ENCODE measurements at regions not wholly inside any gene's neighbourhood (a gene's known extent, or its start where the extent isn't known, plus 50 kb on each side); places are given as distances from the start of the nearest gene placed in this dataset.

DNA sequence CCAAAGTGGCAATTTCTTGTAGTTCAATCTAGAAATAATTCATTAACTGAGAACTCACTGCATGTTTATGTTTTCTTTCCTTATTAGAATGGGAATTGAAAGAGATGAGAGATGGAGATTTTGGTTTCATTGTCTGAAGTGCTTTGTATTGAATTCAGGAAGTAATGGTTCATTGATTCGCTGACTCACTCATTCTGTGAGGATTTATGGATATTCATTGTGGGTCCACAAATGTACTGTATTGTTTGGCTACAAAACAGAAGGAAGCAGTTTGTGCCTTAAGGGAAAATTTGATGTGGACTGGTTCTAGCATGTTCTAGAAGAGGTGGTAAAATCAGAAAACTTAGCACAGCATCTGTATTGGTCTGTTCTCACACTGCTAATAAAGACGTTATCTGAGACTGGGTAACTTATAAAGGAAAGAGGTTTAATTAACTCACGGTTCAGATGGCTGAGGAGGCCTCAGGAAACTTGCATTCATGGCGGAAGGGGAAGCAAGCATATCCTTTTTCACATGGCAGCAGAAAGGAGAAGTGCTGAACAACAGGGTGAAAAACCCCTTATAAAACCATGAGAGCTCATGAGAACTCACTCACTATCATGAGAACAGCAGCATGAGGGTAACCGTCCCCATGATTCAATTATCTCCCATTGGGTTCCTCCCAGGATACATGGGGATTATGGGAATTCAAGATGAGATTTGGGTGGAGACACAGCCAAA is 132.3 kb upstream of the VCX3A start:
- DNase-seq: no peak
- Histone ChIP-seq H3K27me3 (no peaks in the 10 kb centered on the region), H3K4me1 (no peaks in the 10 kb centered on the region), H3K4me3 (ENCODE audit: low read depth, low read length) (no peak overlapping the region), H3K9me3 (no peaks in the 10 kb centered on the region), H3K36me3 (no peaks in the 10 kb centered on the region)
- TF ChIP-seq, protein P1, sequence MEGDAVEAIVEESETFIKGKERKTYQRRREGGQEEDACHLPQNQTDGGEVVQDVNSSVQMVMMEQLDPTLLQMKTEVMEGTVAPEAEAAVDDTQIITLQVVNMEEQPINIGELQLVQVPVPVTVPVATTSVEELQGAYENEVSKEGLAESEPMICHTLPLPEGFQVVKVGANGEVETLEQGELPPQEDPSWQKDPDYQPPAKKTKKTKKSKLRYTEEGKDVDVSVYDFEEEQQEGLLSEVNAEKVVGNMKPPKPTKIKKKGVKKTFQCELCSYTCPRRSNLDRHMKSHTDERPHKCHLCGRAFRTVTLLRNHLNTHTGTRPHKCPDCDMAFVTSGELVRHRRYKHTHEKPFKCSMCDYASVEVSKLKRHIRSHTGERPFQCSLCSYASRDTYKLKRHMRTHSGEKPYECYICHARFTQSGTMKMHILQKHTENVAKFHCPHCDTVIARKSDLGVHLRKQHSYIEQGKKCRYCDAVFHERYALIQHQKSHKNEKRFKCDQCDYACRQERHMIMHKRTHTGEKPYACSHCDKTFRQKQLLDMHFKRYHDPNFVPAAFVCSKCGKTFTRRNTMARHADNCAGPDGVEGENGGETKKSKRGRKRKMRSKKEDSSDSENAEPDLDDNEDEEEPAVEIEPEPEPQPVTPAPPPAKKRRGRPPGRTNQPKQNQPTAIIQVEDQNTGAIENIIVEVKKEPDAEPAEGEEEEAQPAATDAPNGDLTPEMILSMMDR (IDR thresholded peaks at IDR 0.05; ENCODE audit: low read depth, low read length): no peak

DNA sequence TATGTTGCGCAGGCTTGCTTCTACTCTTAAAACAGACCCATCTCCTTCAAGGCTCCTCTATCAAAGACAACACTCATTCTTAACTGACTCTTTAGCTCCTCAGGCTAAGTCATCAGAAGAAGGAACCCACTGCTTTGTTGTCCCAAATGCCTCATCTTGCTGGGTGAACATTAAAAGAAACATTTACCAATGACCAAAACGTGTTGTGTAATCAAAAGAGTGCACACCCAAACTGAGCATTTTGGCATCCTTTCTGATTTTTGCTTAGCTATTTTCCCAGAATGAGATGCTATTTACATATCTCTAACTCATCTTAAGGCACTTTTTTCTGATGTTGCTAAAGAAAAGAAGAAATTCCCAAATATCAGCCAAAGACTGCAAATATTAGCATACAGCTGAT is 131.7 kb upstream of the VCX3A start:
- Histone ChIP-seq H3K36me3 (no peaks in the 10 kb centered on the region), H3K9me3 (no peaks in the 10 kb centered on the region), H3K27me3 (no peaks in the 10 kb centered on the region), H3K4me3 (ENCODE audit: low read depth, low read length) (no peak overlapping the region), H3K4me1 (no peaks in the 10 kb centered on the region)
- TF ChIP-seq, protein P1 (IDR thresholded peaks at IDR 0.05; ENCODE audit: low read depth, low read length): no peak
- no peak for DNase-seq

DNA sequence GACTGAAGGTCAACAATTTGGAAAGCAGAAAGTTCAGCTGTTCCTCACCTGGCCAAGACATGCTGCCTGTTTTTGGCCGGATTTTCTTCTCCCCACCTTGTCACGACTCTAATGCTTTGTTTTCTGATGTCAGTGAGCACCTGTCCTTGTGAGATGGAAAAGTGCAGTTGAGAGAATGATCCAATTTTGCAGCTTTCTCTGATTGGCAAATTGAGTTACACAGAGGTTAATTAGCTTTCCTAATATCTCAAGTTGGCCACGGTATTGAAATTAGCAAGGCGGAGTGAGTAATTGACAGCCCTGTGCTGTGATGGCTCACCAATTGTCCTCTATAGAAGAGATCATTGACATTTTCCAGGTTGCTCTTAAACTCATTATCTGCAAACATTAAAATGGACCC is 126.8 kb upstream of the VCX3A start:
- DNase-seq: no peak
- H3K9me3 ChIP-seq: no peaks in the 10 kb centered on the region
- no peaks in the 10 kb centered on the region for H3K4me1 ChIP-seq
- H3K27me3 ChIP-seq: no peaks in the 10 kb centered on the region
- TF ChIP-seq, protein P1 (IDR thresholded peaks at IDR 0.05; ENCODE audit: low read depth, low read length): no peak
- no peaks in the 10 kb centered on the region for H3K36me3 ChIP-seq
- no peak overlapping the region for H3K4me3 ChIP-seq (ENCODE audit: low read depth, low read length)

DNA sequence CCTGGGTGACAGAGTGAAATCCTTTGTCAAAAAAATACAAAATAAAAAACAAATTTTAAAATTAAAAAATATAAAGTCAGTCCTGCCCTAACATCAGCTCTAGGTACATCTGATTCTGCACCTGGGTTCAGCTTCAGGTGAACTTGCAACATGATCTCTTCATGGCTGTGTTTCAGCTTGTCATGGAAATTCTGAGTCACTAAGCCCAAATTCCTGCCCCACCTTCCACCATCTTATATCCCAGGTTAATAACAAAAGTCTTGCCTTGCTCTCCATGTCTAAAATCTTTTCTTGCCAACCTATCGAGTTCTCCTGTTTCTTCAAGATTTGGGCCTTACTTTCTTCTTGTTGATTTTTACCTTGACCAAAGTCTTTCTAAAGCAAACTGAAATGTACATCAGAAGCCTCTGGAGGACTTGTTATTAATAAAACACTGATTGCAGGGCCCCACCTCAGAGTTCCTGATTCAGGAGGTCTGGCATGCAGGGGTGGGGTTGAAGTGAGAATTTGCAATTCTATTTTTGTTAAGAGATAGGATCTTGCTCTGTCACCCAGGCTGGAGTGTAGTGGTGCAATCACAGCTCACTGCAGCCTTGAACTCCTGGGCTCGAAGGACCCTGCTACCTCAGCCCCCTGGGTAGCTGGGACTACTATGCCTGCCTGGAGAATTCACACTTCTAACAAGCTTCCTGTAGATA is 125.8 kb upstream of the VCX3A start:
- H3K36me3 ChIP-seq: no peaks in the 10 kb centered on the region
- DNase-seq: no peak
- no peak overlapping the region for H3K4me3 ChIP-seq (ENCODE audit: low read depth, low read length)

DNA sequence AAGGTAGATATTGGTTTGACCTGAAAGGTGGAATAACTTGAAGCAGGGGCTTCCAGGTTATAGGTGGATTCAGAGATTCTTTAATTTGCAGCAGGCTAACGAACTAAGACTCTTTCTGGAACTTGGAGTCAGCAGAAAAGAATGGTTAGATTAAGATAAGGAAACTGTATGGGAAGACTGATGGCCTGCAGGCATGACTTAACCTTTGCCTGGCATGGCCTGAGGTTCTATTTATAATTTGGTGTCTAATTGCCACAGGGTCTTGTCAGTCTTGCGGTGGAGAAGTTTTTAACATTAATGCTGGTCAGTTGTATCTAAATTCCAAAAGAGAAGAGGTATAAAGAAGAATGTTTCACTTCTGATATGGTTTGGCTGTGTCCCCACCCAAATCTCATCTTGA is 110.3 kb upstream of the VCX3A start:
- Histone ChIP-seq H3K27me3 (no peaks in the 10 kb centered on the region), H3K9me3 (no peaks in the 10 kb centered on the region), H3K4me3 (ENCODE audit: low read depth, low read length) (no peak overlapping the region), H3K4me1 (no peaks in the 10 kb centered on the region), H3K36me3 (no peaks in the 10 kb centered on the region)
- no peak for DNase-seq
- TF ChIP-seq, protein P1 (IDR thresholded peaks at IDR 0.05; ENCODE audit: low read depth, low read length): no peak

More for the DNA sequence above, 125.8 kb upstream of the VCX3A start:
- TF ChIP-seq, protein P1 (IDR thresholded peaks at IDR 0.05; ENCODE audit: low read depth, low read length): no peak
- Histone ChIP-seq H3K27me3 (no peaks in the 10 kb centered on the region), H3K4me1 (no peaks in the 10 kb centered on the region), H3K9me3 (no peaks in the 10 kb centered on the region)

DNA sequence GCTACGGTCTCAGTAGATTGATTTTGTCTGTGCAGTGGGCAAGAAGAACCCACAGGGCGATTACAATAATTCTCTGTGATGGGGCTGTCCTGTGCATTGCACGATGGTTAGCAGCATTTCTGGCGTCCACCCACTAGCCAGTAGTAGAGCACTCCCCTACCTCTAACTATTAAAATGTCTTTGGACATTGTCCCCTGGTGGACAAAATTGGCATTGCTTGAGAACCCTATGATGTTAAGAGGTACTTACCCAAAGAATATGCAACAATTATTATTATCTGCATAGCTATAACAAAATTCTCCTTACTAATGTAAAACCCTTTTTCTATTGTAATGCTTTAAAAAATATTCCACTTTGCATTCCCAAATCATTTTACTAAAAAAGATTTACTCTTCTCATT is 109.5 kb upstream of the VCX3A start:
- TF ChIP-seq, protein P1 (IDR thresholded peaks at IDR 0.05; ENCODE audit: low read depth, low read length): peak; percentile 46
- DNase-seq: peak; percentile 22
- no peak overlapping the region for H3K4me3 ChIP-seq (ENCODE audit: low read depth, low read length)
- H3K9me3 ChIP-seq: no peaks in the 10 kb centered on the region
- H3K36me3 ChIP-seq: no peaks in the 10 kb centered on the region
- no peaks in the 10 kb centered on the region for H3K27me3 ChIP-seq
- H3K4me1 ChIP-seq: no peaks in the 10 kb centered on the region
